ENCODE measurements at regions not wholly inside any gene's neighbourhood (a gene's known extent, or its start where the extent isn't known, plus 50 kb on each side); places are given as distances from the start of the nearest gene placed in this dataset.

- Mint-ChIP-seq H3K4me1 (no peaks in the 10 kb centered on the region), H3K36me3 (no peaks in the 10 kb centered on the region), H3K4me3 (no peak overlapping the region), H3K9me3 (no peaks in the 10 kb centered on the region), H3K27me3 (no peaks in the 10 kb centered on the region), H3K27ac (no peak overlapping the region)
- no peak for ATAC-seq (ENCODE audit: low read depth)
- DNase-seq = no peak
- POLR2A ChIA-PET = no interaction called here
Measured at GRCh38 chr3:28078536-28078935, 162.9 kb upstream of the CMC1 start.

GRCh38 chr3:28080716-28081115 lies 160.7 kb upstream of the CMC1 start:
- H3K9me3 Mint-ChIP-seq = no peaks in the 10 kb centered on the region
- ATAC-seq (ENCODE audit: low read depth) (no peak), DNase-seq (no peak)
- no peak overlapping the region for H3K4me3 Mint-ChIP-seq
- POLR2A ChIA-PET = no interaction called here
- no peaks in the 10 kb centered on the region for H3K36me3 Mint-ChIP-seq
- no peaks in the 10 kb centered on the region for H3K4me1 Mint-ChIP-seq
- H3K27ac Mint-ChIP-seq = no peak overlapping the region
- H3K27me3 Mint-ChIP-seq = no peaks in the 10 kb centered on the region

- Mint-ChIP-seq H3K36me3 (no peaks in the 10 kb centered on the region), H3K27me3 (no peaks in the 10 kb centered on the region), H3K9me3 (no peaks in the 10 kb centered on the region), H3K4me1 (no peaks in the 10 kb centered on the region), H3K27ac (no peak overlapping the region), H3K4me3 (no peak overlapping the region)
- no peak for DNase-seq
- POLR2A ChIA-PET = no interaction called here
- ATAC-seq (ENCODE audit: low read depth) = no peak
Measured at GRCh38 chr3:28081533-28081947, 159.9 kb upstream of the CMC1 start.

GRCh38 chr3:28087591-28087990 lies 153.8 kb upstream of the CMC1 start:
- Mint-ChIP-seq H3K36me3 (no peaks in the 10 kb centered on the region), H3K4me3 (no peak overlapping the region), H3K27me3 (no peaks in the 10 kb centered on the region), H3K27ac (no peak overlapping the region), H3K9me3 (peaks cover 1% of the 10 kb centered on the region), H3K4me1 (peaks cover 2% of the 10 kb centered on the region)
- ATAC-seq (ENCODE audit: low read depth) (no peak), DNase-seq (no peak)
- POLR2A ChIA-PET = no interaction called here

GRCh38 chr3:28088811-28089526 lies 152.4 kb upstream of the CMC1 start:
- no peaks in the 10 kb centered on the region for H3K36me3 Mint-ChIP-seq
- H3K4me1 Mint-ChIP-seq = peaks cover 2% of the 10 kb centered on the region
- H3K27ac Mint-ChIP-seq = no peak overlapping the region
- no peak for ATAC-seq (ENCODE audit: low read depth)
- no peaks in the 10 kb centered on the region for H3K27me3 Mint-ChIP-seq
- no peak overlapping the region for H3K4me3 Mint-ChIP-seq
- peaks cover 5% of the 10 kb centered on the region for H3K9me3 Mint-ChIP-seq
- no peak for DNase-seq
- POLR2A ChIA-PET = no interaction called here

- Mint-ChIP-seq H3K36me3 (no peaks in the 10 kb centered on the region), H3K27ac (no peak overlapping the region), H3K4me3 (no peak overlapping the region), H3K9me3 (peaks cover 9% of the 10 kb centered on the region), H3K4me1 (peaks cover 2% of the 10 kb centered on the region), H3K27me3 (no peaks in the 10 kb centered on the region)
- POLR2A ChIA-PET = no interaction called here
- ATAC-seq (ENCODE audit: low read depth) (no peak), DNase-seq (no peak)
Measured at GRCh38 chr3:28089527-28089897, 151.9 kb upstream of the CMC1 start.

- Mint-ChIP-seq H3K4me1 (no peaks in the 10 kb centered on the region), H3K9me3 (peaks cover 19% of the 10 kb centered on the region), H3K27me3 (no peaks in the 10 kb centered on the region), H3K4me3 (no peak overlapping the region), H3K36me3 (no peaks in the 10 kb centered on the region), H3K27ac (no peak overlapping the region)
- POLR2A ChIA-PET = no interaction called here
- ATAC-seq (ENCODE audit: low read depth) (no peak), DNase-seq (no peak)
Measured at GRCh38 chr3:28099296-28099695, 142.1 kb upstream of the CMC1 start.

GRCh38 chr3:28101705-28102104 lies 139.7 kb upstream of the CMC1 start:
- ATAC-seq (ENCODE audit: low read depth) (no peak), DNase-seq (no peak)
- no peaks in the 10 kb centered on the region for H3K4me1 Mint-ChIP-seq
- H3K4me3 Mint-ChIP-seq = no peak overlapping the region
- no peaks in the 10 kb centered on the region for H3K36me3 Mint-ChIP-seq
- H3K9me3 Mint-ChIP-seq = peaks cover 16% of the 10 kb centered on the region
- no peaks in the 10 kb centered on the region for H3K27me3 Mint-ChIP-seq
- POLR2A ChIA-PET = no interaction called here
- no peak overlapping the region for H3K27ac Mint-ChIP-seq

GRCh38 chr3:28103861-28104260 lies 137.6 kb upstream of the CMC1 start:
- H3K36me3 Mint-ChIP-seq = no peaks in the 10 kb centered on the region
- no peak overlapping the region for H3K4me3 Mint-ChIP-seq
- DNase-seq (no peak), ATAC-seq (ENCODE audit: low read depth) (no peak)
- POLR2A ChIA-PET = no interaction called here
- H3K27me3 Mint-ChIP-seq = no peaks in the 10 kb centered on the region
- H3K27ac Mint-ChIP-seq = no peak overlapping the region
- no peaks in the 10 kb centered on the region for H3K4me1 Mint-ChIP-seq
- peaks cover 12% of the 10 kb centered on the region for H3K9me3 Mint-ChIP-seq

- Mint-ChIP-seq H3K36me3 (no peaks in the 10 kb centered on the region), H3K9me3 (peaks cover 13% of the 10 kb centered on the region), H3K4me1 (no peaks in the 10 kb centered on the region), H3K27ac (no peak overlapping the region), H3K27me3 (no peaks in the 10 kb centered on the region), H3K4me3 (no peak overlapping the region)
- DNase-seq (no peak), ATAC-seq (ENCODE audit: low read depth) (no peak)
- POLR2A ChIA-PET = no interaction called here
Measured at GRCh38 chr3:28104896-28105534, 136.4 kb upstream of the CMC1 start.

- POLR2A ChIA-PET = no interaction called here
- DNase-seq (no peak), ATAC-seq (ENCODE audit: low read depth) (no peak)
- peaks cover 3% of the 10 kb centered on the region for H3K9me3 Mint-ChIP-seq
- H3K27ac Mint-ChIP-seq = no peak overlapping the region
- H3K27me3 Mint-ChIP-seq = no peaks in the 10 kb centered on the region
- H3K36me3 Mint-ChIP-seq = no peaks in the 10 kb centered on the region
- no peak overlapping the region for H3K4me3 Mint-ChIP-seq
- no peaks in the 10 kb centered on the region for H3K4me1 Mint-ChIP-seq
Measured at GRCh38 chr3:28109829-28110228, 131.6 kb upstream of the CMC1 start.

GRCh38 chr3:28110869-28111268 lies 130.6 kb upstream of the CMC1 start:
- Mint-ChIP-seq H3K4me3 (no peak overlapping the region), H3K36me3 (no peaks in the 10 kb centered on the region), H3K9me3 (peaks cover 3% of the 10 kb centered on the region), H3K4me1 (no peaks in the 10 kb centered on the region), H3K27me3 (no peaks in the 10 kb centered on the region), H3K27ac (no peak overlapping the region)
- ATAC-seq (ENCODE audit: low read depth) = no peak
- DNase-seq = no peak
- POLR2A ChIA-PET = no interaction called here

GRCh38 chr3:28114893-28115292 lies 126.5 kb upstream of the CMC1 start:
- Mint-ChIP-seq H3K27me3 (no peaks in the 10 kb centered on the region), H3K27ac (no peak overlapping the region), H3K4me3 (no peak overlapping the region), H3K4me1 (no peaks in the 10 kb centered on the region), H3K9me3 (no peaks in the 10 kb centered on the region), H3K36me3 (no peaks in the 10 kb centered on the region)
- no peak for DNase-seq
- POLR2A ChIA-PET = no interaction called here
- ATAC-seq (ENCODE audit: low read depth) = no peak

GRCh38 chr3:28115316-28115715 lies 126.1 kb upstream of the CMC1 start:
- DNase-seq = no peak
- H3K9me3 Mint-ChIP-seq = no peaks in the 10 kb centered on the region
- no peak overlapping the region for H3K27ac Mint-ChIP-seq
- H3K36me3 Mint-ChIP-seq = no peaks in the 10 kb centered on the region
- POLR2A ChIA-PET = no interaction called here
- no peak overlapping the region for H3K4me3 Mint-ChIP-seq
- ATAC-seq (ENCODE audit: low read depth) = no peak
- H3K4me1 Mint-ChIP-seq = no peaks in the 10 kb centered on the region
- no peaks in the 10 kb centered on the region for H3K27me3 Mint-ChIP-seq
